Lower leg skin (tissue), 4 donors: ENCODE measurements at regions not wholly inside any gene's neighbourhood (a gene's known extent, or its start where the extent isn't known, plus 50 kb on each side); places are given as distances from the start of the nearest gene placed in this dataset.

ENCODE experiments used
- DNase-seq, 2 donors: peaks; one replicate each; pipeline ENCODE4 v3.0.0-alpha.2; 2019; ENCODE audit warnings: low spot score in 2 of 2
- H3K4me3 ChIP-seq: fragments of 200-600 bp; sonication (generic); 2 replicates; pipeline ENCODE4 v1.5.1; 2017; ENCODE audit warnings: mild to moderate bottlenecking, low read depth; ENCODE audit not compliant: poor library complexity, severe bottlenecking
- POLR2A ChIP-seq, 2 donors: fragments of 450-650 bp; IDR thresholded peaks; one replicate each; pipeline ENCODE4 v1.6.1; 2016 to 2017; ENCODE audit warnings: antibody characterized with exemption in 2 of 2, mild to moderate bottlenecking in 1 of 2, moderate library complexity in 1 of 2
- WGBS, 2 donors: methylation state at CpG; one replicate each; pipeline ENCODE4 v1.1.5; 2018; 5-methylcytosine and 5-hydroxymethylcytosine counted together
- intact Hi-C: fragments of 100-400 bp; cut with DNase I; formaldehyde crosslinking; loops from one replicate; pipeline ENCODE4 v1.15.0; 2023; ENCODE audit warnings: low total_unique reads
- TF ChIP-seq, protein P1 (sequence below), 3 donors: fragments of 450-650 bp; IDR thresholded peaks; one replicate each; pipeline ENCODE4 v1.5.1; 2016; ENCODE audit warnings: antibody characterized with exemption in 3 of 3, mild to moderate bottlenecking in 3 of 3, moderate library complexity in 2 of 3

DNA sequence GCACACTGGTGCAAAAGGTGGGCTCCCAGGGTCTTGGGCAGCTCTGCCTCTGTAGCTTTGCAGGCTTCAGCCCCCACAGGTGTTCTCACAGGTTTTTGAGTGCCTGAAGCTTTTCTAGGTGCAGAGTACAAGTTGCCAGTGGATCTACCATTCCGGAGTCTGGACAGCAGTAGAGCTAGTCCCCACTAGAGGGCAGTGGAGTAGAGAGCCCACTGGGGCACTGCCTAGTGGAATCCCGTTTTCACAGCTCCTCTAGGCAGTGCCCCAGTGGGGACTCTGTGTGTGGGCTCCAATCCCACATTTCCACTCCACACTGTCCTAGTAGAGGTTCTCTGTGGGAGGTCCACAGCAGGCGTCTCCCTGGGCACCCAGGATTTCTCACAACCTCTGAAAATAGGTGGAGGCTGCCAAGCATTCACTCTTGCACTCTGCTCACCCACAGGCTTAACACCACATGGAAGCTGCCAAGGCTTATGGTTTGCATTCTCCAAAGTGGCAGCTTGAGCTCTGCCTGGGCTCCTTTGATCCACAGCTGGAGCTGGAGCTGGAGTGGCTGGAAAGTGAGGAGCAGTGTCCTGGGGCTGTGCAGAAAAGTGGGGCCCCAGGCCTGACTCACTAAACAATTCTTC, 86.3 kb upstream of the PROKR2 start:
- no peak for DNase-seq
- 11 to 22% methylated on average over 3 of the region's 3 CpGs for WGBS, 2 donors
- TF ChIP-seq, protein P1, sequence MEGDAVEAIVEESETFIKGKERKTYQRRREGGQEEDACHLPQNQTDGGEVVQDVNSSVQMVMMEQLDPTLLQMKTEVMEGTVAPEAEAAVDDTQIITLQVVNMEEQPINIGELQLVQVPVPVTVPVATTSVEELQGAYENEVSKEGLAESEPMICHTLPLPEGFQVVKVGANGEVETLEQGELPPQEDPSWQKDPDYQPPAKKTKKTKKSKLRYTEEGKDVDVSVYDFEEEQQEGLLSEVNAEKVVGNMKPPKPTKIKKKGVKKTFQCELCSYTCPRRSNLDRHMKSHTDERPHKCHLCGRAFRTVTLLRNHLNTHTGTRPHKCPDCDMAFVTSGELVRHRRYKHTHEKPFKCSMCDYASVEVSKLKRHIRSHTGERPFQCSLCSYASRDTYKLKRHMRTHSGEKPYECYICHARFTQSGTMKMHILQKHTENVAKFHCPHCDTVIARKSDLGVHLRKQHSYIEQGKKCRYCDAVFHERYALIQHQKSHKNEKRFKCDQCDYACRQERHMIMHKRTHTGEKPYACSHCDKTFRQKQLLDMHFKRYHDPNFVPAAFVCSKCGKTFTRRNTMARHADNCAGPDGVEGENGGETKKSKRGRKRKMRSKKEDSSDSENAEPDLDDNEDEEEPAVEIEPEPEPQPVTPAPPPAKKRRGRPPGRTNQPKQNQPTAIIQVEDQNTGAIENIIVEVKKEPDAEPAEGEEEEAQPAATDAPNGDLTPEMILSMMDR (IDR thresholded peaks at IDR 0.05), result no peak
- TF ChIP-seq POLR2A (IDR thresholded peaks at IDR 0.05), result no peak
- intact Hi-C loops, result no loop called here
- no peak overlapping the region for H3K4me3 ChIP-seq

DNA sequence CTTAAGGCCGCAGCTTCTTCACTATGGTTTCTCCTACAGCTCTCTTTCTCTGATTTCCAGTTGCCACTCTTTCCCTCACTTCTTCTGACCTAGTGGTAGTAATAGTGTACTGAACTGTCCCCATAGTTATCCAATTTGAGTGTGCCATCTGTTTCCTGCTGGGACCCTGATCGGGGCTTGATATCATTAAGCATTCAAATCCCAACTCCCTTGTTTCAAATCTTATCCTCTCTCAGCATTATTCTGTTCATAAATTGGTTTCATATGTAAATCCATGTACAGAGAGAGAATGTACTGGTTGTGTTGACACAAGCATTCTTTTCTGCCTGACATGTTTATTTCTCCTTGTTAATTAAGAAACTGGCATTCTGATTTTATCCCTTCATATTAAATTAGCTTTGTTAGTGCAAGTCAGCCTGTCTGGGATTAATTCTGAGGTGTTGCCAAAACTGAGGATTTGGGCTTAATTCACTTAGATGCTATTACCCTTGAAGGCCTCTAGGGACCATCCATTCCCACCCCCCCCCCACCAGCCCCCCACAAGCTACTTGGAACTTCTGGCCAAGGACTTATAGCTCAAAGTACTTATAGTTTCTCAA, 84.6 kb upstream of the PROKR2 start:
- no peak overlapping the region for H3K4me3 ChIP-seq
- TF ChIP-seq POLR2A (IDR thresholded peaks at IDR 0.05), result no peak
- TF ChIP-seq, protein P1 (IDR thresholded peaks at IDR 0.05), result no peak
- no peak for DNase-seq
- WGBS, 2 donors, result 73 to 75% methylated on average over 2 of the region's 2 CpGs
- intact Hi-C loops, result no loop called here

DNA sequence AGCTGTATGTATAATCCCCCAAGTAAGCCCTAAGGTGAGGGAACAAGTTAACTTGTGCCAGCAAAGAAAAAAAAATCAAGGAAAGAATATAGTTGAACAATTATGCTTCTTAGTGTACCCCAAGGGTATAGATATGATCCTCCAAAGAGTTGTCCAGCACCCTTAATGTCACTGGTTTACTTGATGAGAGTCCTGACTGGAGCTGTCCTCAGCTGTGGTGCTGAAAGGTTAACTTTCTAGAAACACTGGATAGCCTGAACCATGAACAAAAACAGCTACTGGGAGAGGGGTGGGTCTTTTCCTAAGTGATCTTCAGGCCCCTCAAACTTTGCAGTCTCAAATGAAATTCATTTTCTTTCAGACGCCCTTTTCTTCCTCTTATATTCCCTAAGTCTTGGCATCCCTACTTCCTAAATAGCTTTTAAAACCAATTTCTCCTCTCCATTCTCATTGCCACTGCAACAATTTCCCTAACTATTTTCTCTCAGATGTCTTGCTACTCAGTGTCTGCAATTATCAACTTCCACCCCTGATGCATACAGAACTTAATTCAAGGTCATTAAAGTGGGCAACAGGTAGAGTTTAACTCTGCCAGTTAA, 83.5 kb upstream of the PROKR2 start:
- no peak for TF ChIP-seq POLR2A (IDR thresholded peaks at IDR 0.05)
- TF ChIP-seq, protein P1 (IDR thresholded peaks at IDR 0.05), result no peak
- no peak overlapping the region for H3K4me3 ChIP-seq
- DNase-seq, result no peak
- WGBS, 2 donors, result 48 to 49% methylated on average over 1 of the region's 1 CpG
- intact Hi-C loops, result no loop called here

GRCh38 chr20:5397393-5397792, 80.6 kb upstream of the PROKR2 start:
- TF ChIP-seq POLR2A (IDR thresholded peaks at IDR 0.05), result no peak
- TF ChIP-seq, protein P1 (IDR thresholded peaks at IDR 0.05), result no peak
- intact Hi-C loops, result no loop called here
- no peak overlapping the region for H3K4me3 ChIP-seq
- DNase-seq, result no peak
- 72 to 73% methylated on average over 2 of the region's 2 CpGs for WGBS, 2 donors

- TF ChIP-seq, protein P1 (IDR thresholded peaks at IDR 0.05), result no peak
- TF ChIP-seq POLR2A (IDR thresholded peaks at IDR 0.05), result no peak
- intact Hi-C loops, result no loop called here
- DNase-seq, result no peak
- H3K4me3 ChIP-seq, result no peak overlapping the region
- 69 to 71% methylated on average over 9 of the region's 9 CpGs for WGBS, 2 donors
These were observed 79.4 kb upstream of the PROKR2 start for GRCh38 chr20:5395932-5396727.
